Mucosa of rectum (tissue), 2 donors: ENCODE measurements at regions not wholly inside any gene's neighbourhood (a gene's known extent, or its start where the extent isn't known, plus 50 kb on each side); places are given as distances from the start of the nearest gene placed in this dataset.

ENCODE experiments used
- H3K27ac ChIP-seq, 2 donors: one replicate each; pipeline ENCODE4 v1.7.0; 2013; ENCODE audit warnings: inconsistent platforms in 2 of 2, low read depth in 2 of 2, low read length in 2 of 2
- H3K27me3 ChIP-seq, 2 donors: one replicate each; pipeline ENCODE4 v1.7.0; 2013; ENCODE audit warnings: low read length in 2 of 2; ENCODE audit not compliant: control insufficient read depth in 2 of 2, insufficient read depth in 2 of 2
- H3K36me3 ChIP-seq, 2 donors: one replicate each; pipeline ENCODE4 v1.7.0; 2013; ENCODE audit warnings: low read length in 2 of 2; ENCODE audit not compliant: control insufficient read depth in 2 of 2, insufficient read depth in 2 of 2
- H3K4me1 ChIP-seq, 2 donors: one replicate each; pipeline ENCODE4 v1.7.0; 2013; ENCODE audit warnings: low read length in 2 of 2, mild to moderate bottlenecking in 1 of 2; ENCODE audit not compliant: control insufficient read depth in 2 of 2, insufficient read depth in 2 of 2
- H3K4me3 ChIP-seq, 2 donors: one replicate each; pipeline ENCODE4 v1.7.0; 2013; ENCODE audit warnings: low read length in 2 of 2
- H3K9ac ChIP-seq, 2 donors: one replicate each; pipeline ENCODE4 v1.7.0; 2013; ENCODE audit warnings: low read length in 2 of 2, low read depth in 1 of 2, mild to moderate bottlenecking in 1 of 2
- H3K9me3 ChIP-seq, 2 donors: one replicate each; pipeline ENCODE4 v1.7.0; 2013; ENCODE audit warnings: low read length in 2 of 2; ENCODE audit not compliant: control insufficient read depth in 2 of 2
- donor health status: healthy.
- donor health status: Normal muscosa, but diverticular disease.

GRCh38 chr9:16092142-16093091 is 539.6 kb downstream of the CCDC171 start:
- no peak overlapping the region for H3K4me3 ChIP-seq
- H3K9ac ChIP-seq: no peak overlapping the region
- no peaks in the 10 kb centered on the region for H3K9me3 ChIP-seq
- no peak overlapping the region for H3K27ac ChIP-seq
- H3K36me3 ChIP-seq: no peaks in the 10 kb centered on the region
- no peaks in the 10 kb centered on the region for H3K27me3 ChIP-seq
- H3K4me1 ChIP-seq: peaks cover 0 to 3% of the 10 kb centered on the region in 2 donors

- no peaks in the 10 kb centered on the region for H3K9me3 ChIP-seq
- H3K27me3 ChIP-seq: no peaks in the 10 kb centered on the region
- no peak overlapping the region for H3K9ac ChIP-seq
- no peak overlapping the region for H3K4me3 ChIP-seq
- no peaks in the 10 kb centered on the region for H3K36me3 ChIP-seq
- no peak overlapping the region for H3K27ac ChIP-seq
- H3K4me1 ChIP-seq: no peaks in the 10 kb centered on the region
Measured at GRCh38 chr9:16098306-16098705, 545.5 kb downstream of the CCDC171 start.

GRCh38 chr9:16099732-16100536 is 547.1 kb downstream of the CCDC171 start:
- H3K9ac ChIP-seq: no peak overlapping the region
- no peaks in the 10 kb centered on the region for H3K9me3 ChIP-seq
- no peaks in the 10 kb centered on the region for H3K4me1 ChIP-seq
- H3K27ac ChIP-seq: no peak overlapping the region
- H3K27me3 ChIP-seq: no peaks in the 10 kb centered on the region
- no peaks in the 10 kb centered on the region for H3K36me3 ChIP-seq
- no peak overlapping the region for H3K4me3 ChIP-seq

- H3K27ac ChIP-seq: no peak overlapping the region
- no peak overlapping the region for H3K4me3 ChIP-seq
- H3K9me3 ChIP-seq: no peaks in the 10 kb centered on the region
- no peaks in the 10 kb centered on the region for H3K36me3 ChIP-seq
- H3K9ac ChIP-seq: no peak overlapping the region
- no peaks in the 10 kb centered on the region for H3K4me1 ChIP-seq
- no peaks in the 10 kb centered on the region for H3K27me3 ChIP-seq
Measured at GRCh38 chr9:16100537-16101091, 547.8 kb downstream of the CCDC171 start.

- Histone ChIP-seq H3K9ac (no peak overlapping the region), H3K27ac (no peak overlapping the region), H3K4me3 (no peak overlapping the region)
Measured at GRCh38 chr9:16102154-16102553, 549.3 kb downstream of the CCDC171 start.

GRCh38 chr9:16103620-16104397 is 551.0 kb downstream of the CCDC171 start:
- H3K9me3 ChIP-seq: no peaks in the 10 kb centered on the region
- H3K4me3 ChIP-seq: no peak overlapping the region
- H3K4me1 ChIP-seq: no peaks in the 10 kb centered on the region
- H3K27ac ChIP-seq: no peak overlapping the region
- H3K36me3 ChIP-seq: no peaks in the 10 kb centered on the region
- no peak overlapping the region for H3K9ac ChIP-seq
- no peaks in the 10 kb centered on the region for H3K27me3 ChIP-seq

More at GRCh38 chr9:16102154-16102553, 549.3 kb downstream of the CCDC171 start:
- no peaks in the 10 kb centered on the region for H3K4me1 ChIP-seq
- H3K36me3 ChIP-seq: no peaks in the 10 kb centered on the region
- H3K9me3 ChIP-seq: no peaks in the 10 kb centered on the region
- H3K27me3 ChIP-seq: no peaks in the 10 kb centered on the region

- H3K9me3 ChIP-seq: no peaks in the 10 kb centered on the region
- no peak overlapping the region for H3K9ac ChIP-seq
- no peaks in the 10 kb centered on the region for H3K4me1 ChIP-seq
- no peak overlapping the region for H3K27ac ChIP-seq
- no peak overlapping the region for H3K4me3 ChIP-seq
- no peaks in the 10 kb centered on the region for H3K36me3 ChIP-seq
- no peaks in the 10 kb centered on the region for H3K27me3 ChIP-seq
Measured at GRCh38 chr9:16105168-16106020, 552.6 kb downstream of the CCDC171 start.

GRCh38 chr9:16106021-16106571 is 553.3 kb downstream of the CCDC171 start:
- no peak overlapping the region for H3K4me3 ChIP-seq
- no peak overlapping the region for H3K27ac ChIP-seq
- no peaks in the 10 kb centered on the region for H3K4me1 ChIP-seq
- no peaks in the 10 kb centered on the region for H3K9me3 ChIP-seq
- H3K27me3 ChIP-seq: no peaks in the 10 kb centered on the region
- no peak overlapping the region for H3K9ac ChIP-seq
- H3K36me3 ChIP-seq: no peaks in the 10 kb centered on the region

GRCh38 chr9:16112116-16112515 is 559.3 kb downstream of the CCDC171 start:
- Histone ChIP-seq H3K4me1 (no peaks in the 10 kb centered on the region), H3K9ac (no peak overlapping the region), H3K27ac (no peak overlapping the region), H3K36me3 (no peaks in the 10 kb centered on the region), H3K4me3 (no peak overlapping the region), H3K9me3 (no peaks in the 10 kb centered on the region), H3K27me3 (no peaks in the 10 kb centered on the region)
